K562 (cell line): ENCODE measurements at regions not wholly inside any gene's neighbourhood (a gene's known extent, or its start where the extent isn't known, plus 50 kb on each side); places are given as distances from the start of the nearest gene placed in this dataset.

Experiments used
- ATAC-seq: fragments of 200-7000 bp; cut with Tn5 transposase; 3 replicates; pipeline ENCODE4 v1.9.1; 2020; ENCODE audit warnings: moderate library complexity
- BruUV-seq: library from RNA; stranded (reverse); fragments of 400-500 nt; replicated peaks from 2 replicates; lab custom pipeline; 2021; lab: Mats Ljungman, UMichigan
- CTCF ChIA-PET: fragments of 300-600 bp; formaldehyde crosslinking; extraction: SDS; loops from one replicate; lab custom pipeline; 2021; ENCODE audit warnings: low intra/inter-chr PET ratio; lab: Yijun Ruan, JAX
- POLR2A ChIA-PET: fragments of 300-600, 350-650 bp; sonication (Branson Sonifier 250); formaldehyde crosslinking; extraction: SDS; loops from one replicate; lab custom pipeline; 2021; ENCODE audit warnings: antibody characterized with exemption, inconsistent platforms; lab: Yijun Ruan, JAX
- DNase-seq, 4 experiments: peaks; one replicate each; pipeline versions ENCODE4 v3.0.0 to v3.0.0-alpha.2; 2011 to 2018; ENCODE audit warnings: low spot score in 3 of 4, mixed read lengths in 3 of 4; ENCODE audit errors: extremely low read depth in 1 of 4
- FAIRE-seq: peaks from 2 replicates; lab custom pipeline; 2011; peaks lifted over from hg19 to GRCh38; lab: Jason Lieb, UNC
- H2AFZ ChIP-seq: 2 replicates; pipeline ENCODE4 v1.6.0; 2011; ENCODE audit warnings: low read depth, low read length, control low read depth, inconsistent platforms
- H3K27ac ChIP-seq: fragments of 200-600 bp; 3 replicates; pipeline ENCODE4 v1.8.0; 2011; ENCODE audit warnings: low read depth, mild to moderate bottlenecking, control low read depth, inconsistent platforms, low read length, moderate library complexity, mixed read lengths; ENCODE audit errors: extremely low read depth
- H3K27me3 ChIP-seq, 2 experiments: fragments of 300-600 bp in 1 of 2; 2 replicates in 1 of 2; 3 replicates in 1 of 2; pipeline versions ENCODE4 v1.6.0 to v1.8.0; 2011; ENCODE audit warnings: inconsistent platforms in 2 of 2, low read length in 2 of 2, mild to moderate bottlenecking in 1 of 2, mixed read lengths in 1 of 2, moderate library complexity in 1 of 2; ENCODE audit not compliant: control insufficient read depth in 2 of 2, insufficient read depth in 2 of 2
- H3K36me3 ChIP-seq: fragments of 300-600 bp; 3 replicates; pipeline ENCODE4 v1.8.0; 2011; ENCODE audit warnings: mild to moderate bottlenecking, low read length, inconsistent platforms; ENCODE audit not compliant: control insufficient read depth, insufficient read depth
- H3K4me1 ChIP-seq, 2 experiments: fragments of 200-600 bp in 1 of 2; replicated peaks in 1 of 2; 2 replicates in 1 of 2; 3 replicates in 1 of 2; pipeline versions ENCODE4 v1.5.1 to v1.8.0; 2011; ENCODE audit warnings: inconsistent platforms in 2 of 2, low read length in 2 of 2, mild to moderate bottlenecking in 1 of 2, mixed read lengths in 1 of 2, moderate library complexity in 1 of 2; ENCODE audit not compliant: control insufficient read depth in 2 of 2, insufficient read depth in 2 of 2
- H3K4me2 ChIP-seq: 2 replicates; pipeline ENCODE4 v1.6.1; 2011; ENCODE audit warnings: low read length, control low read depth, inconsistent platforms, mixed read lengths; ENCODE audit not compliant: insufficient read depth
- H3K4me3 ChIP-seq: fragments of 200-600 bp; sonication (generic), shearing (Covaris generic); 2 replicates; pipeline ENCODE4 v1.5.1; 2016; ENCODE audit warnings: control low read depth, inconsistent platforms
- H3K79me2 ChIP-seq: fragments of 200-600 bp; 3 replicates; pipeline ENCODE4 v1.8.0; 2011; ENCODE audit warnings: low read length, inconsistent platforms; ENCODE audit not compliant: control insufficient read depth, insufficient read depth
- H3K9ac ChIP-seq, 2 experiments: 2 replicates each; pipeline versions ENCODE4 v1.6.0 to v1.6.1; 2011; ENCODE audit warnings: low read depth in 2 of 2, low read length in 2 of 2, control low read depth in 1 of 2, inconsistent platforms in 1 of 2, mild to moderate bottlenecking in 1 of 2, mixed read lengths in 1 of 2; ENCODE audit not compliant: insufficient read depth in 1 of 2
- H3K9me1 ChIP-seq: one replicate; pipeline ENCODE4 v1.6.0; 2011; ENCODE audit warnings: inconsistent platforms, mild to moderate bottlenecking, low read length, moderate library complexity; ENCODE audit not compliant: control insufficient read depth, insufficient read depth
- H3K9me3 ChIP-seq: replicated peaks from 2 replicates; pipeline ENCODE4 v1.5.1; 2011; ENCODE audit warnings: low read depth, low read length, inconsistent platforms; ENCODE audit not compliant: control insufficient read depth, insufficient read depth
- H4K20me1 ChIP-seq: replicated peaks from 2 replicates; pipeline ENCODE4 v1.6.1; 2011; ENCODE audit warnings: low read length, inconsistent platforms, mixed read lengths; ENCODE audit not compliant: control insufficient read depth, insufficient read depth
- CHD1 ChIP-seq: fragments of 200-600 bp; sonication (generic); IDR thresholded peaks from one replicate; pipeline ENCODE4 v1.6.1; 2012; ENCODE audit warnings: mild to moderate bottlenecking, moderate library complexity, low read length, inconsistent platforms
- NBN ChIP-seq: fragments of 450-650 bp; IDR thresholded peaks from 2 replicates; pipeline ENCODE4 v1.6.1; 2016; ENCODE audit warnings: low read depth, mild to moderate bottlenecking
- PRMT5 ChIP-seq: sonication (generic); formaldehyde crosslinking; IDR thresholded peaks from 2 replicates; pipeline ENCODE4 v1.5.0; 2020; ENCODE audit warnings: missing genetic modification reagents
- SAFB2 ChIP-seq: fragments of 200-400 bp; formaldehyde crosslinking; IDR thresholded peaks from 2 replicates; pipeline ENCODE4 v1.6.1; 2018; ENCODE audit warnings: borderline replicate concordance, low read length, low read depth, moderate library complexity; ENCODE audit not compliant: severe bottlenecking
- TEAD4 ChIP-seq, 2 experiments: sonication (generic) in 1 of 2; formaldehyde crosslinking in 1 of 2; IDR thresholded peaks; 2 replicates each; pipeline versions ENCODE4 v1.6.1 to v1.8.0; 2012 to 2022; ENCODE audit warnings: borderline replicate concordance in 1 of 2, inconsistent platforms in 1 of 2, low read length in 1 of 2, mild to moderate bottlenecking in 1 of 2, missing genetic modification reagents in 1 of 2
- THRAP3 ChIP-seq: fragments of 450-650 bp; IDR thresholded peaks from 2 replicates; pipeline ENCODE4 v1.6.1; 2016; ENCODE audit warnings: mild to moderate bottlenecking, inconsistent platforms, borderline replicate concordance
- ZBTB1 ChIP-seq: sonication (generic); formaldehyde crosslinking; IDR thresholded peaks from 2 replicates; pipeline ENCODE4 v1.8.1; 2023; ENCODE audit warnings: missing genetic modification reagents, low read depth, mild to moderate bottlenecking, borderline replicate concordance
- ZNF75A ChIP-seq: fragments of 450-650 bp; formaldehyde crosslinking; IDR thresholded peaks from 2 replicates; pipeline ENCODE4 v1.4.0; 2020; ENCODE audit warnings: mild to moderate bottlenecking
- WGBS: fragments of 100-300 bp; shearing (Covaris generic); methylation state at CpG from one replicate; pipeline ENCODE4 v1.1.6; 2016; ENCODE audit warnings: low coverage, mixed read lengths; ENCODE audit not compliant: insufficient coverage; ENCODE audit errors: missing lambda C conversion rate; 5-methylcytosine and 5-hydroxymethylcytosine counted together
- in situ Hi-C: fragments of 300-500 bp; cut with MboI; formaldehyde crosslinking; loops from 4 replicates; pipeline ENCODE4 v1.15.0; 2018; ENCODE audit warnings: inconsistent platforms, mixed read lengths
- intact Hi-C: fragments of 100-400 bp; cut with micrococcal nuclease; formaldehyde crosslinking; loops from 2 replicates; pipeline ENCODE4 v1.14.2; 2022

DNA sequence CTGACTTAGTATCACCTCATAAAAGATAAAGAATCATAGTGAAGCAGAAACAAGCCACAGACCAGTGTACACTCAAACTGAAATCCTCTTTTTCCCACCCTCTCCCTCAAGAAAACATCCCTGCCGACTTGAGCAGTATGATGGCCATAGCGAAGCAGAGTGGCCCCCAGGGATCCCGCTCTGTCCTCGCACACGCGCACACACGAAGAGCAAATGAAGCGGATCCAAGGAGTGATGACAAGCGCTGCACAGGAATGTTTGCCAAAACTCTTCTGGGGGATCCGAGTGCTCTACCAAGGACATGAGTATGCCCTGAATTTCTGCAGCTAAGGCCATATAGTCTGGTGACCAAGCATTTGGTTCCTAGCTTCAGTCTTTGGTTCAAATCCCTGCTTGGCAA is 134.5 kb upstream of the C2CD4B start:
- ATAC-seq (no peak), DNase-seq (no peak)
- POLR2A ChIA-PET: interaction anchor here (0.6 kb wide), 1 partner anchor 485 kb away, joined by 3 read pairs; no protein-coding TSS in a partner anchor
- WGBS: 2% methylated on average over 10 of the region's 10 CpGs
- no peaks in the 10 kb centered on the region for H3K36me3 ChIP-seq
- no peak for TF ChIP-seq SAFB2
- no peak for TF ChIP-seq ZNF75A (CRISPR knock-in tag)
- TF ChIP-seq ZBTB1 (CRISPR knock-in tag): no peak
- no peak for TF ChIP-seq NBN
- no peak for TF ChIP-seq THRAP3
- TF ChIP-seq CHD1: no peak
- no peak for TF ChIP-seq PRMT5 (CRISPR knock-in tag)
- no peak for TF ChIP-seq TEAD4 (IDR thresholded peaks at IDR 0.05; ENCODE audit: low read length)
- TF ChIP-seq TEAD4 (CRISPR knock-in tag; IDR thresholded peaks at IDR 0.05; ENCODE audit: borderline replicate concordance): no peak
- TF ChIP-seq, all 486 proteins: peak for 0
- H3K79me2 ChIP-seq: no peaks in the 10 kb centered on the region
- no peak overlapping the region for H2AFZ ChIP-seq
- no peaks in the 10 kb centered on the region for H4K20me1 ChIP-seq
- CTCF ChIA-PET: no interaction called here
- BruUV-seq: no TSS peak
- H3K4me1 ChIP-seq: no peaks in the 10 kb centered on the region
- no peak overlapping the region for H3K27ac ChIP-seq
- FAIRE-seq: no peak
- H3K4me3 ChIP-seq: no peak overlapping the region
- H3K9ac ChIP-seq: no peak overlapping the region
- no peak overlapping the region for H3K4me2 ChIP-seq
- peaks cover 4 to 5% of the 10 kb centered on the region in 2 experiments for H3K27me3 ChIP-seq
- no peaks in the 10 kb centered on the region for H3K9me1 ChIP-seq
- in situ Hi-C loops (no loop called here), intact Hi-C loops (no loop called here)
- H3K9me3 ChIP-seq: no peaks in the 10 kb centered on the region
